HL-60 (cell line): ENCODE measurements at regions not wholly inside any gene's neighbourhood (a gene's known extent, or its start where the extent isn't known, plus 50 kb on each side); places are given as distances from the start of the nearest gene placed in this dataset.

Source experiments
- DNase-seq, 2 experiments: peaks; one replicate each; pipeline ENCODE4 v3.0.0-alpha.2; 2010 to 2020; ENCODE audit warnings: low read depth in 1 of 2, low spot score in 1 of 2
- H3K27ac ChIP-seq: fragments of 250-450 bp; sonication (Bioruptor Pico); replicated peaks from 2 replicates; pipeline ENCODE4 v1.5.1; 2020; ENCODE audit warnings: mild to moderate bottlenecking, moderate library complexity
- H3K27me3 ChIP-seq: fragments of 250-450 bp; sonication (Bioruptor Pico); 2 replicates; pipeline ENCODE4 v1.5.1; 2021; ENCODE audit warnings: mild to moderate bottlenecking, moderate library complexity; ENCODE audit not compliant: insufficient read depth, poor library complexity, severe bottlenecking
- H3K4me3 ChIP-seq: replicated peaks from 2 replicates; pipeline ENCODE4 v1.5.1; 2011; ENCODE audit warnings: mild to moderate bottlenecking, control low read depth, low read length; ENCODE audit not compliant: insufficient read depth
- CTCF ChIP-seq: IDR thresholded peaks from one replicate; pipeline ENCODE4 v1.5.1; 2011; ENCODE audit warnings: low read length, control low read depth, inconsistent platforms; ENCODE audit not compliant: insufficient read depth
- GABPA ChIP-seq: IDR thresholded peaks from 2 replicates; pipeline ENCODE4 v1.6.1; 2012; ENCODE audit warnings: low read depth
- POLR2AphosphoS5 ChIP-seq: IDR thresholded peaks from 2 replicates; pipeline ENCODE4 v1.6.1; 2012; ENCODE audit warnings: low read depth
- REST ChIP-seq: IDR thresholded peaks from 2 replicates; pipeline ENCODE4 v1.6.1; 2012; ENCODE audit warnings: low read depth; ENCODE audit not compliant: insufficient replicate concordance
- SPI1 ChIP-seq: IDR thresholded peaks from 2 replicates; pipeline ENCODE4 v1.6.1; 2012; ENCODE audit warnings: low read depth, mild to moderate bottlenecking, borderline replicate concordance

GRCh38 chr18:42275949-42276730 is 321.1 kb downstream of the PIK3C3 start:
- DNase-seq = no peak
- Histone ChIP-seq H3K27me3 (no peaks in the 10 kb centered on the region), H3K27ac (no peak overlapping the region), H3K4me3 (no peak overlapping the region)
- TF ChIP-seq REST (no peak), SPI1 (no peak), CTCF (no peak), POLR2AphosphoS5 (no peak)

- Histone ChIP-seq H3K27ac (no peak overlapping the region), H3K27me3 (peaks cover 2% of the 10 kb centered on the region), H3K4me3 (no peak overlapping the region)
- no peak for DNase-seq
- no peak for TF ChIP-seq REST
- no peak for TF ChIP-seq POLR2AphosphoS5
- TF ChIP-seq CTCF = no peak
- TF ChIP-seq GABPA = no peak
- TF ChIP-seq SPI1 = no peak
Measured at GRCh38 chr18:42281124-42281523, 326.1 kb downstream of the PIK3C3 start.

GRCh38 chr18:42281851-42282250 is 326.8 kb downstream of the PIK3C3 start:
- no peak overlapping the region for H3K4me3 ChIP-seq
- no peak overlapping the region for H3K27ac ChIP-seq
- no peak for DNase-seq
- no peak for TF ChIP-seq REST
- TF ChIP-seq GABPA = no peak
- TF ChIP-seq POLR2AphosphoS5 = no peak
- no peak for TF ChIP-seq SPI1
- no peak for TF ChIP-seq CTCF
- H3K27me3 ChIP-seq = peaks cover 2% of the 10 kb centered on the region
